Adipocyte (in vitro differentiated cells): ENCODE measurements at regions not wholly inside any gene's neighbourhood (a gene's known extent, or its start where the extent isn't known, plus 50 kb on each side); places are given as distances from the start of the nearest gene placed in this dataset.

Source experiments
- DNase-seq: peaks from one replicate; pipeline ENCODE4 v3.0.0-alpha.2; 2015; ENCODE audit warnings: low read depth
- H3K27me3 ChIP-seq: replicated peaks from 2 replicates; pipeline ENCODE4 v1.7.0; 2013; ENCODE audit warnings: mild to moderate bottlenecking, low read length, moderate library complexity; ENCODE audit not compliant: control insufficient read depth, insufficient read depth
- H3K36me3 ChIP-seq: 2 replicates; pipeline ENCODE4 v1.7.0; 2013; ENCODE audit warnings: low read length, mild to moderate bottlenecking, moderate library complexity; ENCODE audit not compliant: control insufficient read depth, insufficient read depth, severe bottlenecking
- H3K4me1 ChIP-seq: 2 replicates; pipeline ENCODE4 v1.7.0; 2013; ENCODE audit warnings: mild to moderate bottlenecking, low read length, moderate library complexity; ENCODE audit not compliant: control insufficient read depth, insufficient read depth
- H3K4me3 ChIP-seq: 2 replicates; pipeline ENCODE4 v1.7.0; 2013; ENCODE audit warnings: mild to moderate bottlenecking, low read length, moderate library complexity
- H3K9ac ChIP-seq: 2 replicates; pipeline ENCODE4 v1.7.0; 2013; ENCODE audit warnings: mild to moderate bottlenecking, low read length, moderate library complexity
- H3K9me3 ChIP-seq: 2 replicates; pipeline ENCODE4 v1.7.0; 2013; ENCODE audit warnings: mild to moderate bottlenecking, low read length, moderate library complexity; ENCODE audit not compliant: control insufficient read depth

GRCh38 chr5:153881687-153882086, 157.0 kb downstream of the FAM114A2 start:
- H3K36me3 ChIP-seq: no peaks in the 10 kb centered on the region
- no peaks in the 10 kb centered on the region for H3K27me3 ChIP-seq
- no peaks in the 10 kb centered on the region for H3K9me3 ChIP-seq
- H3K9ac ChIP-seq: no peak overlapping the region
- no peak overlapping the region for H3K4me3 ChIP-seq
- no peaks in the 10 kb centered on the region for H3K4me1 ChIP-seq
- no peak for DNase-seq

- Histone ChIP-seq H3K36me3 (no peaks in the 10 kb centered on the region), H3K9me3 (no peaks in the 10 kb centered on the region), H3K9ac (no peak overlapping the region), H3K27me3 (no peaks in the 10 kb centered on the region), H3K4me3 (no peak overlapping the region), H3K4me1 (no peaks in the 10 kb centered on the region)
- no peak for DNase-seq
These were observed 158.6 kb downstream of the FAM114A2 start for GRCh38 chr5:153880106-153880505.

GRCh38 chr5:153879596-153879995, 159.1 kb downstream of the FAM114A2 start:
- Histone ChIP-seq H3K27me3 (no peaks in the 10 kb centered on the region), H3K36me3 (no peaks in the 10 kb centered on the region), H3K4me1 (no peaks in the 10 kb centered on the region), H3K9me3 (peaks cover 2% of the 10 kb centered on the region), H3K4me3 (no peak overlapping the region), H3K9ac (no peak overlapping the region)
- no peak for DNase-seq

GRCh38 chr5:153866176-153866575, 172.5 kb downstream of the FAM114A2 start:
- no peaks in the 10 kb centered on the region for H3K36me3 ChIP-seq
- no peak for DNase-seq
- no peaks in the 10 kb centered on the region for H3K4me1 ChIP-seq
- peaks cover 19% of the 10 kb centered on the region for H3K9me3 ChIP-seq
- H3K27me3 ChIP-seq: no peaks in the 10 kb centered on the region
- no peak overlapping the region for H3K4me3 ChIP-seq
- H3K9ac ChIP-seq: no peak overlapping the region

GRCh38 chr5:153865016-153865415, 173.7 kb downstream of the FAM114A2 start:
- Histone ChIP-seq H3K4me3 (no peak overlapping the region), H3K27me3 (no peaks in the 10 kb centered on the region), H3K9me3 (peaks cover 15% of the 10 kb centered on the region), H3K4me1 (no peaks in the 10 kb centered on the region), H3K9ac (no peak overlapping the region), H3K36me3 (no peaks in the 10 kb centered on the region)
- DNase-seq: no peak

- Histone ChIP-seq H3K4me1 (no peaks in the 10 kb centered on the region), H3K36me3 (no peaks in the 10 kb centered on the region), H3K9ac (no peak overlapping the region), H3K27me3 (no peaks in the 10 kb centered on the region), H3K9me3 (peaks cover 8% of the 10 kb centered on the region), H3K4me3 (no peak overlapping the region)
- peak; percentile 1 for DNase-seq
These were observed 174.8 kb downstream of the FAM114A2 start for GRCh38 chr5:153863951-153864350.
